ENCODE measurements at regions not wholly inside any gene's neighbourhood (a gene's known extent, or its start where the extent isn't known, plus 50 kb on each side); places are given as distances from the start of the nearest gene placed in this dataset.

GRCh38 chr2:238504181-238504931, 77.6 kb downstream of the ASB1 start:
- TF ChIP-seq EP300 (IDR thresholded peaks at IDR 0.05; ENCODE audit: borderline replicate concordance) (no peak; the same call in none of the 2 replicates), ZBTB7A (IDR thresholded peaks at IDR 0.05; ENCODE audit: low read depth) (no peak; the same call in 1 of the 2 replicates)

Data from Ishikawa (cell line).